GM19351 (cell line): ENCODE measurements at regions not wholly inside any gene's neighbourhood (a gene's known extent, or its start where the extent isn't known, plus 50 kb on each side); places are given as distances from the start of the nearest gene placed in this dataset.
A peak's percentile ranks its signal among the peaks of the same experiment; 100 is the strongest.

Experiments used
- ATAC-seq: cut with Tn5 transposase; IDR thresholded peaks from one replicate; pipeline ENCODE4 v1.9.1; 2021; ENCODE audit warnings: mild to moderate bottlenecking, moderate library complexity; ENCODE audit not compliant: unreplicated experiment

GRCh38 chr15:85305050-85305449, 75.4 kb upstream of the AKAP13 start:
- ATAC-seq = no peak

DNA sequence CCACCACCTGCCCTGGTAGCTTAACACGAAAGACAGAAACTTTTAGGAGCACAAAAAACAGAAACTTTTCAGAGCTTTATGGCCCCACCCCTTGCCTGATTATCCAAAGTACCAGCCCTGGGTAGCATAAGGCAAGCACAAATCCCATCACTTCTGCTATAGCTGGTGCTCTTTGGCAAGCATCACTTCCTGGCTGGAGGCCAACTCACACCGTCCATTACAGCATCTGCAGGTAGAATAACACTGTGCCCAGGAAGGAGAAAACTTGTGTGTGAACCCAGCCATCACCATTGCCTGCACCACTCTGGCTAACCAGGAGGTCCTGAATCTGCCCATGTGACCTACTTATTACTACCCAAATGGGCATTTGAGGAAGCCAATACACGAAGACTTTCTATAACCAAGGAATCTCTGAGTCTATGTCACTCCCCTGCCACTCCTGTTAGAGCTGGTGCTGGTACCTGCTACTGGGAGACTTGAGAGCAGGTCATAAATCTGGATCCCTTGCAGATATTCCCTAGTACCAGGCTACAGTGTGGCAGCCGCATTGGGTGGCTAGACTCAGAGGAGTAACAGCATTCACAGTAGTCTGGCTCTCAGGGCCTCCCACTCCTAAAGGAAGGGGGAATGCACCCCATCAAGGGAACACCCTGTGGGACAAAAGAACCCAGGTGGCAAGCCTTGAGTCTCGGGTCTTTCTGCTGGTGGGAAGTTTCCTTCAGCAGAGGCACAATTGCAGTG, 73.3 kb upstream of the AKAP13 start:
- ATAC-seq = no peak

- ATAC-seq = no peak
These were observed 72.7 kb upstream of the AKAP13 start for GRCh38 chr15:85307687-85308045.

- no peak for ATAC-seq
These were observed 68.8 kb upstream of the AKAP13 start for GRCh38 chr15:85311647-85312046.

DNA sequence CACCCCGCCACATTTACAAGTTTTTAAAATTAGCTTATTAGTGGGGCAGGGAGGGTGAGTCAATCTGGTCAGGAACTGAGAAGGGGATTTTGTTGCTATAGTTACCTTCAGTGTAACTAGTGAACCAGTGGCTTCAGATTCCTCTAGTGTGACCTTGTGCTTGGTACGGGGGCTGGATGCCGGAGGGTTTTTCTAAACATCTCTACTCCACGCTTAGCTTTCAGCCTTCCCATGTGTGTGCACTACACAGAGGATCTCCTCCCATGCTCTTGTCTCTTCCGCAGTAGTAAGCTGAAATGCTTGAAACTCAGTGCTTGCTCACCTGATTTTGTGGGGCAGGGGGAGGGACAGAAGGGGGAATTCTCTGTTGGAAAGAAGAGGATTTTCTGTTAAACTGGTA, 67.9 kb upstream of the AKAP13 start:
- peak; percentile 97 for ATAC-seq

DNA sequence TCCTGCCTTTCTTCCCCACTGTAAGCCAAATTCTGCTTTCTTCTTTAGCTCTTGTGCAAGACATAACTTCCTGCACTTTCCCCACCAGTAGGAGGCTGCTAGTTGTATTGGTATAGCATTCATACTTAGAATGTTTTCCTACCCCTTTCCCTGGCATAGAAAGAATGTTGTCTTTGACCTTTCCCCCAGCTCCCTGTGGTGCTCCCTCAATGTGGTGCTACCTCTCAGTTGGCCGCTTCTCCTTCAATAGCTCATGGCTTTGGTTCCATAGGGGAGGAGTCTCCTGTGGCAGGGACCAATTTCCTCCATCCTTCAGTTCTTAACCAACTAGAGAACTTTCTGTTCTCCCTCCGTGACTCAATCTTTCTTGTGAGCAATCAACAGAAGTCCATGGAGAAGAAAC, 67.5 kb upstream of the AKAP13 start:
- peak; percentile 11 for ATAC-seq

DNA sequence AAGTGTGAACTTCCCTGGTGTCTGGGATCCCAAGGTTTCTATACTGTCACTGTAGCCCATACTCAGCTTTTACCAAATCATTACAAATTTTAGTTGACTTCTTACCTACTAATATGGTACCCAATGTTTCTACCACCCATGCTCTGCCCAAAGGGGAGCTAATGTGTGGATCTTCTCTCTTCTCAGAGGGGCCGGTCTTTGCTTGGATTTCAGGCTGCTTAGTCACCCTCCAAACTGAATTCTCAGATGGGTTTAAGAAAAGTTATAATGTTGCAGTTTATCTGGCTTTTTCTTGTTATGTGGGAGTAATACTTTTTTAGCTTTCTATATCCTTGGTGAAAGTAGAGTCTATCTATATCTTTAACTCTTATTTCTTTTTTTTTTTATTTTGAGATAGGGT, 67.1 kb upstream of the AKAP13 start:
- ATAC-seq = no peak

- no peak for ATAC-seq
These were observed 66.3 kb upstream of the AKAP13 start for GRCh38 chr15:85314146-85314545.

GRCh38 chr15:85314633-85315032, 65.8 kb upstream of the AKAP13 start:
- no peak for ATAC-seq

DNA sequence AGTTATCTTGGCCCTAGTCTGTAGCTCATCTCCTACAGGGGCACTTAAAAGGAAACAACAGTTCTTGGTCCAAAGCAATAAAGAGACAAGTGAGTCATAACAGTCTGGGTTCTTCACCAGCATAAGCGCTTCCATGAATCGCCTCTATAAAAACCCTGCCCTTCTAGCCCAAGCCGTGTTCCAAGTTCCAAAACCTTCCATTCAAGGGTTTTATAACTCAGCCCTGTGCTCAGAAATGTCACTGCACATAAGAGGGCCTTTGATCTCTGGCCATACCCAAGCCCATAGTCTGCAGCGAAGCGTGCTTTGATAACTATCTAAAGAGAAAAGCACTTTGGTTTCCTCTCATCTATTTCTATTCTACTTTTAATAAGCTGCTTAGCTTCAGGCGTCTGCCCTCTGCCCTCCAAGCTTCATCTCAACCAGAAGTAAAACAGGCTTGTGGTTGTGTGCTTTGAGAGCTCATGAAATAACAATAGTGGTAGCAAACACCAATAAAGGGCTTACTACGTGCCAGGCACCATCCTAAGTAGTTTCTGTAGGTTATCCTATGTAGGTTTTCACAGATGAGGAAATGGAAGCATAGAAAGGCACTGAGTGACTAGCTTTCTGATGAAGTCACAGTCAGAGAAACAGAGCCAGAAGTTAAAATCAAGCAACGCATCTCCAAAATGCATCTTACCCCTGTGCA, 64.0 kb upstream of the AKAP13 start:
- no peak for ATAC-seq

GRCh38 chr15:85318048-85318731, 62.2 kb upstream of the AKAP13 start:
- peak; percentile 88 for ATAC-seq

DNA sequence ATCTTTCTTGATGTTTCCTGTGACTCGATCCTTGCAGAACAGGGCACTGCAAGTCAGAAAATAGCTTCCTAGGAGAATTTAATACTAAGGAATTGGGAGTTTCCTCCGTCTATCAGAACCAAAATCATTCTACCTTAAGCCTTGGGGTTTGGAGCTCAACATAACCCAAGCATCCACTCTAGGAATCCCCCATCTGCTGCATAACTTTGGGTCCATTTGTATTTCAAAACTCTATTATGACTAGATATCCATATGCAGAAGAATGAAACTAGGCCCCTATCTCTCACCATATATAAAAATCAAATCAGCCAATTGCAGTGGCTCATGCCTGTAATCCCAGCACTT, 61.7 kb upstream of the AKAP13 start:
- ATAC-seq = peak; percentile 18

DNA sequence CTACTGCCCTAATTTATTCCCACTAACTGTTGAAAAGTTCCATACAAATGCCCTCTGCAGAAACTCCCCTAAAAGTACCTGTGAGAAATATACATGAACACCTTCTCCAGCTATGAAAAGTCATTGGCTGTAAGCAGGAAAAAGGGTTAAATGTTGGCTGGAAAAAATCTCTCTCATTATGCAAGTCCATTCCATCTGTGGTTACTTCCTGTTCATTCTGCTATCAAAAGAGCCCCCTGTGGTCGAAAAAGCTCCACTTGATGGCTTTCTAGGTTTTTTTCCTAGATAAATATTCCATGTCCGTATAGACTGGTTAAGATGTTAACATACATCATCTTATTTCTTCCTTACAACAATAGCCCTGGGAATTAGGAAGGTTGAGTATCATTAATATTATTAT, 56.2 kb upstream of the AKAP13 start:
- no peak for ATAC-seq

- no peak for ATAC-seq
These were observed 54.6 kb upstream of the AKAP13 start for GRCh38 chr15:85325834-85326233.

GRCh38 chr15:85326291-85326690, 54.1 kb upstream of the AKAP13 start:
- ATAC-seq = no peak

DNA sequence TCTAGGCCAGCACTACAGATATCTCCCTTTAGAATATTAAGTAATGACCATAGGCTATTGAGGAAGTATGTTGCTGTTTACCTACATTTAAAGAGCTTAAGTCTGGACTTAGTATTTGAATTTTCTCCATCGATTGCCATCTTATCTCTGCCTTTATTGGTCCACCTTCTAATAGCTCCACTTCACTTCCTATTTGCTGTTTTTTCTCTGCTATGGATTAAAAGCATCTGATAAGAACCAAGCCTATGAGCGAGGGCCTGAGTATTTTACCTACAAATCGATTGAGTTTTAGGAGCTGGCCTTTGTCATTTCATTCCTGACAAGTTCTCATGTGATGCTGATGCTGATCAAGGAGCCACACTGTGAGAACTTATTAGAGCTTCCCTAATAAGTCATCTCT, 52.6 kb upstream of the AKAP13 start:
- no peak for ATAC-seq

DNA sequence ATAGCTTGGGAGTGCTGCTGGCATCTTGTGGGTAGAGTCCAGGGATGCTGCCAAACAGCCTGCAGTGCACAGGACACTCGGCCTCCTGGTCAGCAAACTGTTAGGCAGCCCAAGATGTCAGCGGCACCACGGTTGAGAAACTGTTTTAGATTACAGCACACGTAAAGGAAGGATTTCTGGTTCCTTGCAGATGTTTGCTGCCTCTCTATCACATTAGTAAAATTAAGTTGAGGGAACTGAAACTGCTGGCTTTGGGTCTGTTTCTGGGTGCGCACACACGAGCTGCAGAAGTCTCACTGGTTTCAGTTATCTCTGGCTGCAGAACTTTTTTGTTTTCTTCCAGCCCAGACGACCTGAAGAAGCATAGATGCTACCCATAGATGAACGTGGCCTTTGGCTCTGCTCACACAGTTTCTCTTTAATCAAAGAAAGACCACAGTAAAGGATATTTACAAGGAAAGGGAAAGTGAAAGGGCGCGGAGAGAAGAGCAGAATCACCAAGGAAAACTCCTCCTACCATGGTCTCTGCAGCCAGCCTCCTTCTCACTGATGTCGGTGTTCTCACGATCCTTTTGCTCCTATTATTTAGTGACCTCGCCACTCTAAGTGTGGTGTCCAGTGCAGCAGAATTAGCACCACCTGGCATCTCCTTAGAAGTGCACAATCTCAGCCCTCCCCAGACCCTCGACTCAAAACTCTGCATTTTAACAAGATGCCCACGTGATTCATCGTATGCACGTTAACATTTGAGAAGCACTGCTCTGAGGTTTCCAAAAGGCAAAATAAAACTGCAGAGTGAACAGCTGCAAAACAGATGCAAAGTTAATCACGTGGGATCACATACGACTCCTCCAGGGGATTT, 50.6 kb upstream of the AKAP13 start:
- peak; percentile 52 for ATAC-seq
